ENCODE measurements at regions not wholly inside any gene's neighbourhood (a gene's known extent, or its start where the extent isn't known, plus 50 kb on each side); places are given as distances from the start of the nearest gene placed in this dataset.

DNA sequence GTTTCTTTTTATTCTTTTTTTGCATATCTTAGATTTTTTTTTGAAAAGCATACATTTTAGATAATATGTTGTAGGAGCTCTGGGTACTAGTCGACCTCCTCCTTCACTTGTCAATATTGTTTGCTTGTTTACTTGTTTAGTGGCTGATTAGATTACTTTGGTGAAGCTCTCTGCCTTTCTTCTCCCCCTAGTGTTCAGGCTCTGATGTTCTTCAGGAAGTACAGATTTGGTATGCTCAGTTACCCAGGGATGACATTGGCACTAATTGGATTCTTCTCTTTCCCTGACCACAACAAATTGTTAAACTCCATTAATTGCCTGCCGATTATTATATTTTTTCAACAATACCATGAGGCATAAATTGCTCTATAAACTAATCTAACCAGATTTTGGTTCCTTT is 491.2 kb downstream of the SUCLG1 start:
- TF ChIP-seq CTCF (conservative IDR thresholded peaks at IDR 0.05; ENCODE audit: low read depth, low read length) (no peak), EZH2 (IDR thresholded peaks at IDR 0.05; ENCODE audit: borderline replicate concordance, low read depth, low read length, poor library complexity, severe bottlenecking) (no peak)

Measured in A673 (cell line).